HG02798 (cell line): ENCODE measurements at regions not wholly inside any gene's neighbourhood (a gene's known extent, or its start where the extent isn't known, plus 50 kb on each side); places are given as distances from the start of the nearest gene placed in this dataset.
"Not testable (repeated sequence)": the region's sequence is repeated elsewhere in the genome, so short reads cannot be mapped to it uniquely, and the experiment has no call there.

Experiments used
- ATAC-seq: cut with Tn5 transposase; IDR thresholded peaks from one replicate; pipeline ENCODE4 v1.9.1; 2021; ENCODE audit warnings: mild to moderate bottlenecking; ENCODE audit not compliant: unreplicated experiment, poor library complexity

DNA sequence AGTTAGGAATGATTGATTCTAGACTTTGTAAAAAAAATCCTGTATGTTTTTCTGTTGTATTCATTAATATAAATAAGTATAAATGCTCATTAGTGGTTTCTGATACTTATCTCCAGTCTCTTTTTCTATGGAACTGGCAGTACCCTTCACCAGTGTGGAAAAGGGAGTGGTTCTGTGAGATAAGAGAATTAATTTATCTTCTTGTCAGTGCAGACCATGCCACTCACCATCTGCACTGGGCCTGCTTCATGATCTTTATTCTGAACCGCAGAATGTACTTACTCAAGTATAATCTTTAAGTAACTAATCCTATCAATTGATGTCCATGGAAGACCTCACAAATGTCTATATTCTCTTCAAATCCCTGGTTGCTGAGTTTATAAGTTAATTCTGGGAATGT lies 836.1 kb upstream of the CDH8 start:
- no peak for ATAC-seq

DNA sequence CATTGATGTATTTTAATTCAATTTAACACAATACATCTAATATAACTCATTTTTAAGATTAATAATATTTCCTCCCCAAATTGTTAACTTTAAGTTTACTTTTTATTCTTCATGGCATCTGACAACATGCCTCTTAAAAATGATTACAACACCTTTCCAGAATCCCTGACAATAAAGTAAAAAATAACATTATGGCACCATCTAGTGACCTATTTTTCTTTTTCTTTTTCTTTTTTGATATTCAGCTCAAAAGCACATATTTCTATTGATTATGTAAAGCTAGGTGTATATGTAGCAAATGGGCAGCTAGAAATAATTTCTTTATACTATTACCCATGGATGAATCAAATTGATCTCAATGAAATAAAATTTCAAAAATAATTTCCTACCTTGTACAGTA lies 834.3 kb upstream of the CDH8 start:
- no peak for ATAC-seq

DNA sequence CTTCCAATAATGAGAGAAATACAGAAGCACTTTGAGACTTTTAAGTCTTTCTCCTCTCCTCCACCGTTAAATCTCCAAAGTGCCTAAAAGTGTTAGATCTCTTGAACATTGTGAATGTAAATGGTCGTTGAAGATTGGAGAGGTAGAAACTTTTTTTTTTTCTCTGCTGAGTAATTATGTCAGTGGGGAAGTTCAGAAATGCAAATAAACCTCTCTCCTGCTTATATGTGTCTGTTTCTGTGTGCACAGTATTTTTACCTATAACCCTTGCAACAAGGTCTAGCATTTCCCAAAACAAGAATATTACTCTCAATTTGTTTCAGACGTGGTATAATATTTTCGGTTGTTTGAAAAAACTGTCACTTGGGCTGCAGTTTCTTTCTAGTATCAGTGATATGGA lies 833.6 kb upstream of the CDH8 start:
- peak; percentile 56 for ATAC-seq

DNA sequence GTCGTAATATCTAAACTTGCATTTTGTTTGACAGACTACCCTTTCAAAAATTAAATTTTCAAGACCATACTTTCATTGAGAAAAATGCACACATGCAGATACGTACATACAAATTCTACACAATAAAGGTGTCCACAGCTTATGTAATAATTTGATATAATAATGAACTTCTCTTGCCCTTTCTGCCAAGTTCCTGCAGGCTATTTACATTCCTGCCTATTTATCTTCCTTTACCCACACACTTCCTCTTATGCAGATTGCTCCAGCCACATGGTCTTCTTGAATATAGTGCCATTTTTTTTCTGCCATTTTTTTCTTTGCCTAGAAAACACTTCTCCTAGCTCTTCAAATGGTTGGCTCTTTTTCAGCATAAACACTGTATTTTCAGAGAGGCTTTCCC lies 826.9 kb upstream of the CDH8 start:
- ATAC-seq: no peak

DNA sequence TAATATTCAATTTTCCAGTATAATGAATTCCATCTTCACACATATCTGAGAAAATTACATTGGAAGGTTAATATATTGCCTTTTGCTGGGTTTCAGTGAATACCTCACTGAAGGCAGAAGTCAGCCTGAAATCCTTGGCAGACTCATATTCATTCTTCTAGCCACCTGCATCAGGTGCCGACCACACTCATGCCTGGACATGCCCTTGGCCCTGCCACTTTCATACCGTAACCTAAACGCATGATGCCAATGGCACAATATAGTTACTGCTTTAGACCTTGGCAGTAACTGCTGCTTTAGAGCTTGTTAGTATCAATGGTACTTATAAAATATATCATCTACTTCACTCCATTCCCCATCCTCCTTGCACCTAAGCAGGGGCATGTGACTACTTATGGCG lies 817.6 kb upstream of the CDH8 start:
- no peak for ATAC-seq

DNA sequence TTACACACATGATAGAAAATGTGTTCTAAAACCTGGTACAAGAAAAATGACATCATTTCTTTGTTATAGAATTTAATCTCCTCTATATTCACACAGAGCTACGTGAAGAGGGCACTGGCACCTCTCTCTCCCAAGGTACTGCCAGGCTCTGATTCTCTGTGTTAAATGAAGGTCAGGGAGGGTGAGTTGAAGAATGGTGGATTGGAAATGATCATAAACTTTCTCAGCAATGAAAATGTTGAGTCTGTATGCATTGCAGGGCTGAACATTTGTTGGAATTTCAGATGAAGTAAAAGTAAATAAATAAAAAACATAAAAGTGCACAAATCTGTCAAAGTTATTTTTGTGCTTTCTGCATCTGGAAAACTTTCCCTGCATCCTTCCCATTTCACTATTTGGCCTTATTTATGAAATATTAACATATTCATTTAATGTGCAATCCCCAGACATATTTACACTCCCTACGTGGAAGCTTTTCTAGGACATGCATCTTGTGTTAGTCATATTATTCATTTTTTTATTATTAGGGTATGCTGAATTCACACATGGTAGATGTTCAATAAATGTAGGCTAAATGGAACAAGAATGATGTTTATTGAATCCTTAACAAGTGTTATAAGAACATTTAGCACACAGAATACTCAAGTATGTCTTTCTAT lies 810.3 kb upstream of the CDH8 start:
- ATAC-seq: no peak

DNA sequence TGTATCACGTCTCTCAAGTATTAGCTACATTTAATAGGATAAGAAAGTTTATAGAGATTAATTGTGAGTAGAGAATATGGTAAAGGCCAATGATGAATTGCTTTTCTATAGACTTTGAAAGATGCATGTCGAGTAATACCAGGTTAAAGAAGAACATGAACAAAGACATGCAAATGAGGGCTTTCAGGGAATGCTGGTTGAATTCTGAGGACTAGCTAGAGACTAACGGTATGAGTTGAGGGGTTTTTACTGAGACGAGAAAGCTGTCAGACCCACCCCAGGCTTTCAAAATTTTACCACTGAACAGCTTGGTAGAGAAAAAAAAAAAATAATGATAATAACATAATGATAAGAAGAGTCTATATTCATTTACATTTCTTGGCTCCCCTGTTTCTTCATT lies 796.0 kb upstream of the CDH8 start:
- no peak for ATAC-seq

DNA sequence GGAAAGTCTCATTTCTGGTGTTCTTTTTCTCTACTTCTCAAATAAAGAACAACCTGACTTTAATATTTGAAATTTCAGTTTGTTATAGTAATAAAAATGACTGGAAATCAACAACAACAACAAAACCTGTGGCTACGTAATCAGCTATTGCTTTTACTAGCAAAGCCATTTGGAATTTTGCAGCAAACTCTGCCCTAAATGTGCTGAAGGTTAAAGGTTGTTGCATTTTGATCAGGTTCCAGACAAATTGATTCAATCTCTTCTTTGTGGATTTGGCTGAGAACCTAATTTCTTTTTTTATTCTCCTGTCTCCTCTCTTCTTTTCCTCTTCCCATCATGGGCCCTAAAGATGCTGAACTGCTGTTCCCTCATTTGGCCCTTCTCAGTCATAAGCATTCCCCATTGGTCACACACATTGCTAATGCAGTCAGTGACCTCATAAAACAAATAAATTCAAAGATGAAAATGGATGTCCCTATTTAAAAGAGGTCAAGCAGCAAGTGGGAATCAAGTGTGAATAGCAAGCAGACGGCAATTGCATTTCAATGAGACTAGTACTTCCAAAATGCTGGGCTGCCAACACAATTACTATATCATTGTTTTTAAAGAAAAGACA lies 795.1 kb upstream of the CDH8 start:
- no peak for ATAC-seq

DNA sequence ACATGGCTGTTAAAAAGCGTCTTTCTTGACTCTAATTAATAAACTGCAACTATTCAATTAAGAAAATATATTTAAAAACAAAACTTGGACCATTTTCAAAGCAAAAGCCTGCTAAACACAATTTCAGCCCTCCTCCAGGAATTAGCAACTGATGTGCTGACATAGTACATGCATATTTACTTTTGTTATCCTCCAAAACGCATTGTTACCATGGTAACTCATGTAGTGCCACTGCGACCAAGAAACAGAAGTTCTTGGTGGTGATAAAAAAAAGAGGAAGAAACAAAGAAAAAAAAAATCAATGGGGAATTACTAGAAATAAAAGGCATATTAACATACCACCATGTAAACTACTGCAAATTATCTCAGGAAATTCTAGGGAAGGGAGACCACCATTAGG lies 793.4 kb upstream of the CDH8 start:
- ATAC-seq: no peak

DNA sequence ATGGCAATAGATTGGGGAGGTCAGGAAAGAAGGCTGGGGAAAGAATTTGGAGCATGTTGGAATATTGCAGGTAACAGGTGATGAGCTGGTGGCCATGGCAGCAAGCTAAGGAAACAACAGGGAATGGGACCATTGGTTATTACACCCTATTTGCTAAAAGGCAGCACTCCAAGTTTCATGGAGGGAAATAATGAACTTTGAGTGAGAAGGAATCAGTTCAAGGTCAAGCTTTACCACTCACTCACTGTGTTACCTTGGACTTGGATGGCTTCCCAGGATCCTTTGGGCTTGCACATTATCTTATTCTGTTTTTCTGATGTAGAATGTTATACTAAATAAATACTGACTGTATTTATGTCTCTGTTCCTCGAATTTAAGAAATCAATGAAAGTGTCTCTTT lies 792.8 kb upstream of the CDH8 start:
- ATAC-seq: no peak

DNA sequence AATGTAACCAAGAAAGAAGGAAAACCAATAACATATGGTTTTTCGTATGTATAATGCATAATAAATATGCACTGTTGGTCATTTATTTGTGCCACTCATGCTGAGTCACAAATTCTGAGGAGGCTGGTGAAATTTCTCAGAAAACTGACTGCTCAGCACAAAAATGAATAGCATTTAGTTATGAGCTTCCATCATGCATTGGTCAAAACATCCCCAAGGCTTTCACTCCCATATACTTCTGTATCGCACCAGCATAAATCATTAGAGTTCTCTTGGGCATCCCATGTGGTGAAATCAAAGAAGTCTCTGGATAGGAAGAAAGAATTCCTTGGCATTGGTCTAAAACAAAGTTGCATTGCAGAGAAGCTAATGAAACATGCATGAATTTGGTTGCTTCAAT lies 785.6 kb upstream of the CDH8 start:
- no peak for ATAC-seq

DNA sequence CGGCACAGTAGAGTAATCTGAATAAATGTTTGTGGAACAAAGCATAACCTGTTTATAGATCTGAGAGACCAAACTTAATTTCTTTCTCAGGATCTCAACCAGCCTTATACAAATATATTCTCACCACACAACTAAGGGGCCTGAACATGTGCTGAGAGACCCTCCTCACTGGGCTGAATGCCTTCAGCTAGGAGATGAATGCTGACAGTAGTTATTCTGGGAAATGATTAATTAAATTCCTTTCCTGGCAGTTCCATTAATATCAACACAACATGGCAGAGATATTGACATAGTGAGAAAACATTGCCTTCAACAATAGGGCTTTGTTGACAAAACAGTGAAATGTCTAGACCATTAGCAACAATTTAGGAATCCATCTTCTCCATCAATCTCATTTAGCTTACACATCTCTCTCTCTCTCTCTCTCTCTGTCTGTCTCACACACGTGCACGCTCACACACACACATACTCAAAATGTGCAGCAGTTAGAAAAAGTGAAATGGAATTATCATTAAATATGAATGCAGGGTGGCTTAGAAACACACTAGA lies 780.8 kb upstream of the CDH8 start:
- no peak for ATAC-seq

DNA sequence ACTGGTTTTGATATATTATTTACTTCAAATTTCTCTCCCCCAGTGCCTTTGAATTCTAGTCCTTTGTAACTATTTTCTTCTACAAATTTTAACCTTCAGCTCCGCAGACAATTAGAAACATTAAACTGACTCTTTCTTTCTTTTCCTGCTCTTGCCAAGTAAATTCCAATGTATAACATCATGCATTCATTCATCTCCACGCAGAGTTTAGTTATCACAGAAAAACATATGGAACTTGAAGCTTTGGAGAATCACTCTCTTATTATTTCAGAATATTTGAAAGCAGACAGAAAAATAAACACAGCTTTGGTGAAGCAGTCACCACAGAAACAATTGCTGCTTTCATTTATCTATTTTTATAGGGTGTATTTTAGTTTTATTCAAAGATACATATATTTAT lies 778.7 kb upstream of the CDH8 start:
- no peak for ATAC-seq

DNA sequence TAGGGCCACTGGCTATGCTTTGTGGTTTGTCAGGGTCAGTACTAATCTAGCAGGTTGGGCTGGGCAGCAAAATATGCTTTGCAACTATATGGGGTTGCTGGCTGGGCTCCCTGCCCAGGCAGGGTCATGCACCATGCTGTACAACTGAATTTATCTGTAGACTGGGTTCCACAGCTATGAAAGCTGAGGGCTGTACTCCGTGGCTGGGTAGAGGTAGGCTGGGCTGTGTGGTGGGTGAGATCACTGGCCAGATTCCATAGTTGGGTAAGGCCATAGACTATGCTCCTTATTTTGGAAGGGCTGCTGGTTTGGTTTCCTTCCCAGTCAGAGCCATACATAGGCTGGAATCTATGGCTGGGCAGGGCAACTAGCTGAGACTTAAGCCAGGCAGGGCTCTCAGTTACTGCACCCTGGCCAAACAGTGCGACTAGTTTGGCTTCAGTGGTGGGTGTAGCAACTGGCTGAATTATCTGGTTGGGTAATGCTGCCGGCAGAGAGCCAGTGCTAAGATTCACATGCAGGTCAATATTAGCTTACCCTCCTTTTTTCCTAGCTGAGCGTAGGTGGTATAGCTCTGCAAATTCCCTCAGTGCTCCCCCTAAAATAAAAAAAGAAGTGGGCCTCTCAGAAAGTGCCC lies 769.1 kb upstream of the CDH8 start:
- no peak for ATAC-seq

DNA sequence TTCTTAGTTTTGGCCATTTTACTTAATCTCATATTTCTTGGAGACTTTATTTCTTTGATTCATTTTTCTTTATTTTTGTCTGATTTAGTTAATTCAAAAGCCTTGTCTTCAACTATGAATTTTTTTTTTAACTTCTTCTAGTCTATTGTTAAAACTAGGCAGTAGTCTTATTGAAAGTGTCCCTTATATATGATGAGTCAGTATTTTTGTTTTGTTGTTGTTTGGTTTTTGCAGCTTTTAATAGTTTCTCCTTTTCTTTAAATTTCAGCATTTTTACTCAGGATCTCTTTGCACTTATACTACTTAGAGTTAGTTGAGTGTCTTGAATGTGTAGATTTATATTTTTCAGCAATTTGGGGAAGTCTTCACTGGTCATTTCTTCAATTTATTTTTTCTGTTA lies 758.5 kb upstream of the CDH8 start:
- ATAC-seq: no peak

DNA sequence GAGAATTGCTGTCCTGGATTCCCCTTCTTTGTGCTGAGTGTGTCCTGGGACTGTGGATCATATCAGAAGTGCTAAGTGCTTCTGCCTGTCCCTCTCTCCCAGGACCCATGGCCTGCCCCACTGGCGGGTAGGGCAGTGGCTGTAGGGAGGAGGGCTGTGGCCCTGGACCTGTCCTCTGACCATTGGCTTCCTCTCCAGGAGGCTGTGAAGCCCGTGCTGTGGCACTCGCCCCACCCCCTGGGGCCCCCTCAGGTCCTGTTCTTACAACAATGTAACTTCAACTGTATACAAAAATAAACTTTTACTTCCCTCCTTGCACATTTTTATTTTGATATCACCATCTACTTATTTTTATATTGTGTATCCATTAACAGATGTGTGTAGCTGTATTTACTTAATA lies 743.8 kb upstream of the CDH8 start:
- ATAC-seq: not testable (repeated sequence)

DNA sequence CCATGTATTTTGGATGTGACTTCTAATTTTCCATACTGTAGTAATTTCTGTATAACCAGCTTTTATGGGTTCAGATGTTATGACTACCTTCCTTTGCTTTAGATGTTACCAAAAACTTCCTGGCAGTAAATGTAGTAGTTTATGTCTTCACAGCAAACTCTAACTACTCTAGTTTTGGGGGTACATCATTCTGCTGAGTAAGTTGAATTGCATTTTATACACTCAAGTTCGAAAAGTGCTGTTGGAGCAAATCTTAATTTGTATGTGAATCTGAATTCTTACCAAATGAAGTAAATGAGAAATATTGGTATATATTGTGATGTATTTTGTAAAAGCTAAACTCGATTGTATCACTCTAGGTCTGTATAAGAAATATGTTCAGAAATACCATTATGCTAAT lies 728.3 kb upstream of the CDH8 start:
- no peak for ATAC-seq

DNA sequence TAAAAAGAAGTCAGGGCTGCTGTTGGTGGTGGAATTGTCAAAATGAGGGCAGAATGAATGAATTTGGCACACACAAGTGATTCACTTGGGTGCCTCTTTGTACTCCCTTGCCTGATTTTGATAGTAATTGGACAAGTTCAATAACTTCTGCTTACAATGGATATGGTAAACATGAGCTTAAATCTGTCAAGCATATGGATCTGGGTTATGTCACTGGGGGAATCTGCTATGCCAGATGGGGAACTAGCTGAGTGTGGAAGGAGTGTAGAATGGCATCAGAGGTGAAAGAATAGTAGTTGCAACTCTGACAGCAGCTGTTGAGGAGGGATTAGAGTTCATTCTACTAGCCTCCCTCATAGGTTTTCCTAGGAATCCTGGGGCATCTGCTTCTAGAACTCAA lies 724.2 kb upstream of the CDH8 start:
- no peak for ATAC-seq

DNA sequence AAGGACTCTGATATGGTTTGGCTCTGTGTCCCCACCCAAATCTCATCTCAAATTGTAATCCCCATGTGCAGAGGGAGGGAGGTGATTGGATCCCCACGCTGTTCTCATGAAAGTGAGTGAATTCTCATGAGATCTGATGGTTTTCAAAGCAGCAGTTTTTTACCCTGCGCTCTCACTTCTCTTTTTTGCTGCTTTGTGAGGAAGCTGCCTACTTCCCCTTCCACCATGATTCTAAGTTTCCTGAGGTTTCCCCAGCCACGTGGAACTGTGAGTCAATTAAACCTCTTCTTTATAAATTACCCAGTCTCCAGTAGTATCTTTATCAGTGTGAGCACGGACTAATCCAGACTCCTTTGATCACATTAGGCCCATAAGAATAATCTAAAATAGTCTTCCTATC lies 719.7 kb upstream of the CDH8 start:
- no peak for ATAC-seq

DNA sequence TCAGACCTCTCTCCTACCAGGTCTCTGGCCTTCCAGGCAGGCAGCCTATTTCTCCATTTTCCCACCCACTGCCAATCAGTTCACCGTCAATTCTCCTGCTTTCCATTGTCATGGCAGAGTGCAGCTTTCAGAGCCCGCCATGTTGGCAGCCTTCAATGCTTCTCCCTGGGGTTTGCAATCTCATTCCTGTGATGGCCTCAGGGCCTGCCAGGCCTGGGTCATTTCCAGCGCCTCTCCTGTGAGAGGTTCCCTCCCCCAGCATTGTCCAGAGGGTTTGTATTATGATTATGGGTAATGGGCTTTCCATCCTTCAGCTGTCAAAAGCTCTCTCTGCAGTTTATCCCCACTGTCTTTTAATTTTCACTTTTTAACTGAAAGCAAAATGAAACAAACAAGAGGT lies 716.6 kb upstream of the CDH8 start:
- no peak for ATAC-seq

DNA sequence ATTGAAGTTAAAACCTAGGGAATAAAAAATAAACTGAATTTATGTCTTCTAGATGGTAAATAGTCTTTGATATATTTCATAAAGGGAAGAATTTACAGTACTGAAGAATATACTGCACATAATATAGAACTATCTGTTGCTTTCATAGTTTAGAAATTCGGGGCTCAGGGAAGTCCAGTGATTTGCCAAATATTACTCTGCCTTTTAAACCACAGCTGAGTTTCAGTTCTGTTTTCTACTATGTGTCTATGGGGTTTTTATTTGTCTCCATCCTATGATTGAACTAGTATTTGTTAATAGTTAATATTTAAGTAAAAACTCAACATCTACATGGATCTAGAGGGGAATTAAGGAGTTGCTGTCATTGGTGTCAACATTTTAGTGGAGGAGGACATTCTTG lies 715.0 kb upstream of the CDH8 start:
- ATAC-seq: no peak

DNA sequence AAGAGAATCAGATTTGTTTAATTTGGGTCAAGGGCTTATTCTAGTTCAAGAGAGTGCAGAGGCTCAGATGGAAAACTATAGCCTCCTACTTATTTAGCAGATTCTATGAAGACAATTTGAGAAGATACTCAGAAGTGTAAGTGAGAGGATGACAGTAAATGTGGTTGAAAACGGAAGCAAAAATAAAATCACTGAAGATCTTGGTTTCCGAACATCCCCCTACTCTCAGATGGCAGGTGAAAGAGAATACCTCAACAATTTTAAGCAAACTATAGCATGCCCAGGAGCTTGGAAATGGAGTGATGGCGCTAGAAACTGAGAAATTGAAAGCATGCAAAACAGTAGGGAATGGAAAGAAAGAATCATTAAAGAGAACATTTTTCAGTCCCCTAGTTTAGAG lies 705.5 kb upstream of the CDH8 start:
- ATAC-seq: no peak
